ENCODE measurements at regions not wholly inside any gene's neighbourhood (a gene's known extent, or its start where the extent isn't known, plus 50 kb on each side); places are given as distances from the start of the nearest gene placed in this dataset.

- TF ChIP-seq, protein P1, sequence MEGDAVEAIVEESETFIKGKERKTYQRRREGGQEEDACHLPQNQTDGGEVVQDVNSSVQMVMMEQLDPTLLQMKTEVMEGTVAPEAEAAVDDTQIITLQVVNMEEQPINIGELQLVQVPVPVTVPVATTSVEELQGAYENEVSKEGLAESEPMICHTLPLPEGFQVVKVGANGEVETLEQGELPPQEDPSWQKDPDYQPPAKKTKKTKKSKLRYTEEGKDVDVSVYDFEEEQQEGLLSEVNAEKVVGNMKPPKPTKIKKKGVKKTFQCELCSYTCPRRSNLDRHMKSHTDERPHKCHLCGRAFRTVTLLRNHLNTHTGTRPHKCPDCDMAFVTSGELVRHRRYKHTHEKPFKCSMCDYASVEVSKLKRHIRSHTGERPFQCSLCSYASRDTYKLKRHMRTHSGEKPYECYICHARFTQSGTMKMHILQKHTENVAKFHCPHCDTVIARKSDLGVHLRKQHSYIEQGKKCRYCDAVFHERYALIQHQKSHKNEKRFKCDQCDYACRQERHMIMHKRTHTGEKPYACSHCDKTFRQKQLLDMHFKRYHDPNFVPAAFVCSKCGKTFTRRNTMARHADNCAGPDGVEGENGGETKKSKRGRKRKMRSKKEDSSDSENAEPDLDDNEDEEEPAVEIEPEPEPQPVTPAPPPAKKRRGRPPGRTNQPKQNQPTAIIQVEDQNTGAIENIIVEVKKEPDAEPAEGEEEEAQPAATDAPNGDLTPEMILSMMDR (IDR thresholded peaks at IDR 0.05; ENCODE audit: insufficient read depth, low read length, poor library complexity, severe bottlenecking), result no peak
- TF ChIP-seq EZH2phosphoT487 (conservative IDR thresholded peaks at IDR 0.05; ENCODE audit: low read length), result no peak
These were observed 67.6 kb downstream of the BLID start for GRCh38 chr11:122048401-122048800.

Measured in SU-DHL-6 (cell line).